ENCODE measurements at regions not wholly inside any gene's neighbourhood (a gene's known extent, or its start where the extent isn't known, plus 50 kb on each side); places are given as distances from the start of the nearest gene placed in this dataset.

DNA sequence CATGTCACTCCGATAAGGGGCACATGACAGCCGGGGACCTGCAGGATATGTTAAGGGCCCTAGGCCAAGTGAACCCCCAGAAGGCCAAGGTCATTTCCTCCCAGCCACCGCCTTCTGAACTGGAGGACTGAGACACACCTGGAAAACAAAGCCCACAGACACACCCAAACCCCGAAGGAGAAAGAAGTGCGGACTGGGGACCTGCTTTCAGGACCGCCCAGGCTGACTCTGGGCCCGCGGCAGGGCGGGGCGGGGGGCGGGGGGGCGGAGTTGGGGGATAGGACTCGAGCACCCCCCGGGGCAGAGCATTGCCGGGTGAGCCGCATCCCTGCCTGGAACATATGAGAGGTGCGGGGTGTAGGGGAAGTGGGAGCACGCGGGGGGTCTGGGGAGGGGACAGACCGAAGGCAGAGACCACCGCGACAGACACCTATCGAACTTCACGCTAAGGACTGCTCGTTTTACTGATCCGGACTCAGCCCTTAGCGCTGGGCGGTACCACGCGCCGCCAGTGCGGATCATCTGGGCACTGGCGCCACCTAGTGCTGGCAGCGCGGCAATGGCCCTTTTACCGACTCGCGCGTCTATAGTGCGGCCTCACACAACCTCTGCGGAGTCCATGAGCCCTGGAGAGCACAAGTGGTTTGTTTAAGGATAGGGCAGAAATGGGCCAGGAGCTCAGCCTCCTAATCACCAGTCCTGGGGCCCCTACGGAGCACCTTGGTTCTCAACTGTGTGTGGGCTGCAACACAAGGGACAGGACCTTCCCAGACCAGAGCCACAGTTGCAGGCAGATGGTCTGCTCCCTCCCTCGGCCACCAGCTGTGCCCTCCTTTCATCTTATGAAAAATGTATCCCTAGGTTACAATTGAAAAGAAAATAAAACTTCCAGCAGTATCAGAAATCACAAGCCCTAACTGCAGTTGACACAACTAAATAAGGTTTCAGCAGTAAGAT lies 157.6 kb downstream of the HERPUD2 start:
- DNase-seq: peak in 51 of 56 donors; percentile 5 to 81 (median 35)

DNA sequence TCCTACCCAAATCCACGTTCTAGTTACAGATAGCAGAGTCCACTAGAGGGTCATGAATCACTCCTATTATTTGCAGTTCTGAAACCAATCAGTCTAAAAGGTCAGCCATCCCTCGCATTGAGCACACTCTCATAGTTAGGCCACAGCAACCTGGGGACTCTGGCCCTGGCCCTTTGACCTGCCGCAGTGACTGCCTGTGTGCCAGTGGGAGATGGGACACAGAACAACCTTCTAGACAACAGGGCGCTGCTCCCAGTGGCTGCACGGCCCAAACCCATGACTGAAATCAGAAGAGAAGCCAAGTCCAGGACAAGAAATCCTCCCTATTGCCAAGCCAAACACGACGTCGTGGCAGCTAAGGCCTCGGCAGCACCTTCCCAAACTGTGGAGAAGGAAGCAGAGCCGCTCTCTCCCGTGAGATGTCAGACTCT lies 158.5 kb downstream of the HERPUD2 start:
- no peak for DNase-seq

DNA sequence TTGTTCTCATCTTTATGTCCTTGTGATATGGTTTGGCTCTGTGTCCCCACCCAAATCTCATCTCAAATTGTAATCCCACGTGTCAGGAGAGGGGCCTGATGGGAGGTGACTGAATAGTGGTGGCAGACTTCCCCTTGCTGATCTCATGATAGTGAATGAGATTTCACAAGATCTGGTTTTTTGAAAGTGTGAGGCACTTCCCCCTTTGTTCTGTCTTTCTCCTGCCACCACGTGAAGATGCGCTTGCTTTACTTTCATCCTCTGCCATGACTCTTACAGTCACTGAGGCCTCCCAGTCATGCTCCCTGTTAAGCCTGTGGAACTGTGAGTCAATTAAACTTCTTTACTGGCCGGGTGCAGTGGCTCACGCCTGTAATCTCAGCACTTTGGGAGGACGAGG lies 161.0 kb downstream of the HERPUD2 start:
- DNase-seq: no peak

DNA sequence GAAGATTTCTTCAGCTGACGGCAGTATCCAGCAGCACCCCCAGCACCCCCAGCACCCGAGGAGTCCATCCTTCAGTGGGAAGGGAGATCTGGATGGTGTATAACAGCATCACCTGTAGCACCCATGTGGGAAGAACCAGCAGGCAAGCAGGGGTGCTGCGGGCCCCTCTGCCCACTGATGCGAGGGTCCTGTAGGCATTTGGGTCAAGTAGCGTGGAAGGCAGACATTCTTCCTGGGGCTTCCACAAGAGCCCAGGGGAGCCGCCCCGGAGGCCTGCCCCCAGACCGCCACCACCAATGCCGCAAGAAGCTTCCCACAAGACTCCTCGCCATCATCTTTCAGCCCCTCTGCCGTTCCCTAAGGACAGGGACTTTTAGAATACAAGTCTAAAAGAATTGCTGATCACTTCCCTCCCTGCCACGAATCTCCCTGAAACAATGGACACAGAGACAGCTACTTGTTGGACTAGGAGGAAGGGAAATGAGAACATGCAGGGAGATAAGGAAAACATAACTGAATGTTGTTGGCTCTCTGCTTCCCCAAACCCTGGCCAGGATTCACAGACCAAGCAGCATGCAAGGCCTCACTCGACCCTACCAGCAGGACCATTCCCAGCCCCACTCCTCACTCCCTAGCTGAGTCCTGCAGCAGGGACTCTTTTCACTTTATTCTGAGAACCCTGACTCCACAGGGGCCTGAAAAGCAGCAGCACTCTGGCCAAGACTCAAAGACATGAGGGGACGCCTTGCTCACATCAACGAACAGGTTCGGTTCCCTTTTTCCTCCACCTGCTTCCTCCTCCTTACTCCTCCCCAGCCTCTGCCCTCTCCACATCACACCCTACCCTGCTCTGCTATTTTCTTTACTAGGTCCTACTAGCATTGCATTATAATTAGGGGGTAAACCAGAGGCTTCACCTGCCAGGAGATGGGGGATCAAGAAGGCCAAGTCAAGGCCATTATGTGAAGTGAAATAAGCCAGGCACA lies 164.5 kb downstream of the HERPUD2 start:
- no peak for DNase-seq

DNA sequence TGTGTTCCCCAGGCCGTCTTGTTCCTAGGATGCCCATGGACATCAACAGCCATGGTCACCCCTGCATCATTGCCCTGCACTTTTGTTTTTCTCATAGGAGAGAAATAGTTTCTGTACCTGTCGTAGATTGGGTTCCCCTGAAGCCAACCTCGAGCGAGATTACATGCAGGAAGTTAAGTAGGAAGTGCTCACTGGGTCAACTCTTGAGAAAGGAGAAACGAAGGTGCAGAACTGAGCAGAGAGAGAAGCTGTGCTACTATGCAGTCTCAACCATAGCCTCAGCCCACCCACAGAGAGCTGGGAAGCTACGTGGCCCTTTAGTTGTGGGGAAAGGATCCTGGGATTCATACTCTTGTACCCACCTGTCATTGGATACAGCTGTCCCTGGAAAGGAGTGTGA lies 165.2 kb downstream of the HERPUD2 start:
- no peak for DNase-seq

DNA sequence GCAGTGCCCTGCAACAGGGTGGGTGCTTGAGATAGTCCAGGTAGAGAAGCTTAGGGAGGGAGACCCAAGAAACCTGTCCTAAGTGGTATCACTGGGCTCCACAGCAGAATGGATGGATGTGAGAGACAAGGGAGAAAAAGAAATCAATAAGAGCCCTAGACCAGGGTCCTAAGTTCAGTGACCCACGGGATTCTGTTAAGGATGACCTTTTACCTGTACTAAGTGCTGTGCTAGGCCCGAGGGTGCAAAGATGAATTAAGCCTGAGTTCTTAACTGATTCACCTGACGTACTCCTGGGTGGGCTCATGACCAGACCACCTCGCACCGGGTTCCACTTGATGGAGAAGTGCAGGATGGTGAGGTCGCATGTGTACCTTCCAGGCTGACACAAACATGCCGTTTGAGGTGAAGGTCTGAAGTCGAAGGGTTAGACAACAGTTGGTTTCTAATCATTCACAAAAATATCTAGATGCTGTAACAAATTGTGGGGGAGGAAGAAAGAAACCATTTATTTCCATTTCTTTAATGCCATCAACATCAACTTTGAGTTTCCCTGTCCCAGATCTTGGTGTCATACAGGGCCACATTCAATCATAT lies 166.5 kb downstream of the HERPUD2 start:
- DNase-seq: no peak

DNA sequence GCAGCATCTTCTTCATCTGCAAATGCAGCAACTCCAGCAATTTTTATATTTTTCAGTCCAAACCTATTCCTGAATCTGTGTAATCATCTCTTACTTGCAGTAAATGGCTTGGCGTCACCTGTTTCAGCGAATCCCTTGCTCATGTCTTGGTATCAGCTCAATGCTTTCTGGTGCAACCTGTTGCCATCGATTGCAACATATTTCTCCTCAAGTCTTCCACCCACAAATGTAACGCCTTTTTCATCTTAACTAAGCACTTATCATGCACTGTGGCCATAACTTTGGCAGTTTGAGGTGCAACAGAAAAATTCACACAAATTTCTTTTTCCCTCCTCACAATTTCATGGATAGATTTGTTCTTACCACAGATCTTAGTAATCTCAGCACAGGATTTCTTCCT lies 168.3 kb downstream of the HERPUD2 start:
- DNase-seq: no peak

DNA sequence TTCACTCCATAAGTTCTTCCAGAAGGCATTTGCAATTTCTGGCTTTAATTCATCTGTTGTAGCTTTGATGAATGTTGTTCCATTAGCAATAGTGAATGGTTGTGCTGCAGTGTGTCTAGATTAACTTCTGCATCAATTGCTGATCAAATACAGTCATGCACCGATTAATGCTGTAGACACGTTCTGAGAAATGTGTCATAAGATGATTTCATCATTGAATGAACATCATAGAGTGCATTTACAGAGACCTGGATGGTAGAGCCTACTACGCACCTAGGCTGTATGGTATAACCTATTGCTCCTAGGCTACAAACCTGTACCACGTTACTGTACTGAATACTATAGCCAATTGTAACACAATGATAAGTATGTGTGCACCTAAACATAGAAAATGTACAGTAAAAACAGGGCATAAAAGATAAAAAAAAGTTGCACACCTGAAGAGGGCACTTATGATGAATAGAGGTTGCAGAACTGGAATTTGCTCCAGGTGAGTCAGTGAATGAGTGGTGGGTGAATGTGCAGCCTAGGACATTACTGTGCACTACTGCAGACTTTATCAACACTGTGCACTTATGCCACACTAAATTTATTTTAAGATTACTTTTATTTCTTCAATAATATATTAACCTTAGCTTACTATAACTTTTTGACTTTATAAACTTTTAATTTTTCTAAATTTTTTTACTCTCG lies 170.7 kb downstream of the HERPUD2 start:
- no peak for DNase-seq

DNA sequence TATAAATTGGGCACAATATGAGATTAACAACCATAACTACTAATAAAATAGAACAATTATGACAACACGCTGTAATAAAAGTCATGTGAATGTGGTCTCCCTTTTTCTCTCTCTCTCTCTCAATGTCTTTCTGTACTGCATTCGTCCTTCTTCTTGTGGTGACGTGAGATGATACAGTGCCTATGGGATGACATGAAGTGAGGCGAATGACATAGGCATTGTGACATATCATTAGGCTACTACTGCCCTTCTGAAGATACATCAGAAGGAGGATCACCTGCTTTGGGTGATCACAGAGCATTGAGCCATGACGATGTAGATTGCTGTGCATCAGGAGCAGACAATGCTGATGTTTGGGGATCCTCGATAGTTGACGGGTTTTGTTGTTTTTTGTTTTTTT lies 171.6 kb downstream of the HERPUD2 start:
- no peak for DNase-seq

DNA sequence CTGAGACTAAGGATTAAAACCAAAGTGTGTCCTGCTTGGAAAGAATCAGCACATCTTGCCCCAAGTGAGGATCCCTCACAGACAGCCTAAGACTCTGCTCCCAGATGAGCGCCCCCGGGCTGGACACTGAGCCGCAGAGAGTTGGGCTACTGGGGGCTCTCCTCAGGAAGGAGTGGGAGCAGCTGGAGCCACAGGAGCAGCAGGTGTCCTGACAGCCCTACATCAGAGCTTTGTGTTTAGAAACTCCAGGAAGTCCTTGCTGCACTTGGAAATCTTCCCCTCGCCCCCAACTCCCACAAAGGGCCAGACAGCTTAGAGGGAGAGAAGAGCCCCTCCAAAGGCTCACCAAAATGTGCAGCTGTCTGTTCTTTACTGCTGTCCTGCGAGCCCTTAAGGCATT lies 172.2 kb downstream of the HERPUD2 start:
- DNase-seq: no peak

DNA sequence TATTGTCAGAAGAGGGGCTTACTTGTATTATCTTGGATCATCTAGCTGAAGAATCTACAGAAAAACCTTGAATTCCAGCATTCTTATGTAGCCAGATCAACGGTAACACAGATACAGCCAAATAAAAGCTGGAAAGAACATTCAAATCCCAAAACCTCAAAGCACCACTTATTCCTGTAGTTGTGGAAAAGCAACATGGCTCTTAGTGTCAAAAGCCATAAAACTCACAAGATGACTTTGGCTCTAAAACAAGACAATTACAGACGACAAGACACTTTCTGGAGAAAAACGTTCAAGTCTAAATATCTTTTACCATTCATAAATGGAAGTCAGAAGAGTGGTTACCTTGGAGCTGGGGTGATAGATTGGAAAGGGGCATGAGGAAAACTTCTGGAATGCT lies 173.0 kb downstream of the HERPUD2 start:
- DNase-seq: no peak

DNA sequence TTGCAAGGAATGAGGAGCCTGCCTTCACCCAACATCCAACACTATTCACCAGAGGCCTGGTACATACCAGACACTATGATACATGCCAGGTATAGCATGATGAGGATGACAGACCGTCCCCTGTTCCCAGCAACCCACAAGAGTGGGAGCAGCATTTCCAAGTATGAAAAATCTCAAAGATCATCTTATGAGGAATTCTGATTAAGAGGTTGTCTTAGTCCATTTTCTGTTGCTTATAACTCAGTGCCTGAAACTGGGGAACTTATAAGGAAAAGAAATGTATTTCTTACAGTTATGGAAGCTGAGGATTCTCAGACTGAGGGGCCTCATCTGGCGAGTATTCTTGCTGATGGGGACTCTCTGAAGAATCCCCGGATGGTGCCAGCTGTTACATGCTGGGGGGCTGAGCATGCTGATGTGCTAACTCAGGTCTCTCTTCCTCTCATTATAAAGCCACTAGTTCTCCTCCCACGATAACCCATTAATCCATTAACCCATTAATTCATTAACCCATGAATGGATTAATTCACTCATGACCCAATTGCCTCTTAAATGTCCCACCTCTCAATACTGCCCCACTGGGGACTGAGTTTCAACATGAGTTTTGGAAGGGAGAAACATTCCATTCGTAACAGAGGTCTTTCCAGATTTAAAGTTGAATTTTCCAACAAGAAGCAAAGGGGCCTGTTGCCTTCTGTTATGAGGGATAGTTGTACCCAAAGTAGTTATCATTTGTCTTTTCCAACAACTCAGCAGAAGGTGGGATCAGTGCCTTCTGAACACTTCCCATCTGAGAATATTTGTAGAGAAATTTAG lies 173.9 kb downstream of the HERPUD2 start:
- no peak for DNase-seq

DNA sequence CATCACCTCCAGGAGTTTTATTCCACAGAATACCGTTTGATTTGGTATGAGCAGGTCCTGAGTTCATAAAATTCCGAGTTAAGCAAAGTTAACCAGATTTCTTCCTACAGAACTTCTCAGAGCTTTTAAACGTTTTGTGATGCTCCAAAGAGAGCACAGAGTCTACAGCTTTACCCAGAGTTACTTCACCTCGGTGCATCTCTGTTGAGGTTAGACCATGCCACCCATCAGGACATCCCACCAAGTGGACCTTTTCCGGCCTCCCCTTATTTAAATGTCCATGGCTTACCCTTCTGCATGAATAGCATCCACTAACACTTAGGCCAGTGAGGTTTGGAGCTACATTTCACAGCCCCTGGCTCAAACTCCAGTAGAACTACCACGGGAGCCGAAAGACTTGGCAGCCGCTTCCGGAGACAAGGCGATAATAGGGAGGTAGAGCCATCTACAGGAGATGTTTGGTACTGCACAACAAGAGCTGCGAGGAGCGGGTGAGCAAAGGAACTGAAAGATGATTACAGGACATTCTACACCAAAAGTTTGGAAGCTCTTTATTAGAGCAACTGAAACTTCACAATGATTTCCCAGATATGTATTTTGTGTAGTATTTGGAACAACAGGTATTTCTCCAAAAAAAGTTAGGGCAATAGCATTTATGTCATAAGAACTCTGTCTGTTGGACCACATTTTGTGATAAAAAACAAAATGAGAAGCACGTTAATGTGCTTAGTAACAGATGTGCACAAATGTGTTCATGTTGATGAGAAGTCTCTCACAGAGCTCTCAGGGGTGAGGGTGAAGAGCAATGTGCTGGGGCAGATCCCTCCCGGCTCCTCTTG lies 174.7 kb downstream of the HERPUD2 start:
- DNase-seq: peak in 33 of 56 donors; percentile 2 to 64 (median 13)

DNA sequence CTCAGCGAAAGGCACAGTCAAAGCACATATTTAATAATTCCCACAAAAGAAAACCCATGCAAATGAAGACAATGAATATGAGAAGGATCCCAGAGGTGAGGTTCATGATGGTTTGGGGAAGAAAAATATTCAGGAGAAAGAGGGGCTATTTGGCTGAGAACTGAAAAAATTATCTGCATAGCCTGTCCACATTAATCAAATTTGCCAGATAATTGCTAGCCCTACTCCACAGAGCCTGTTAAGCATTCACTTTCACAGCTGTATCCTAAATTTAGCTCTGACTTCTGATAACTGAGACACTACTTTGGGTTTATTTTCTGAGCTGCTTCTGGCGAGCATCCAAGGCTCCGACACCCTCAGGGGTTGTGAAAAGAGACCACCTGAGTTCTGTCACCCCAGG lies 176.2 kb downstream of the HERPUD2 start:
- no peak for DNase-seq

DNA sequence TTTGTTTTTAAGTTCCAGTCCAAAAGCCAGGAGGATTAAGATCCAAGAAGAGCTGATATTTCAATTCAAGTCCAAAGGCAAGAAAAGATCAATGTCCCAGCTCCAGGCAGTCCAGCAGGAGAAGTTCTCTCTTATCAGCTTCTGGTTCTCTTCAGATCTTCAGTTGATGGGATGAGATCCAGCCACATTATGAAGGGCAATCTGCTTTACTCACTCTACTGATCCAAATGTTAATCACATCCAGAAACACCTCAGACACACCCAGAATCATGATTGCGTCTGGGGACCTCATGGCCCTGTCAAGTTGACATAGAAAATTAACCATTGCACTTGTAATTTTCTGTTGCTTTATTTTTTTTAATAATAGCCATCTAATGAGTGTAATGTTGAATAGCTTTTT lies 178.4 kb downstream of the HERPUD2 start:
- no peak for DNase-seq

DNA sequence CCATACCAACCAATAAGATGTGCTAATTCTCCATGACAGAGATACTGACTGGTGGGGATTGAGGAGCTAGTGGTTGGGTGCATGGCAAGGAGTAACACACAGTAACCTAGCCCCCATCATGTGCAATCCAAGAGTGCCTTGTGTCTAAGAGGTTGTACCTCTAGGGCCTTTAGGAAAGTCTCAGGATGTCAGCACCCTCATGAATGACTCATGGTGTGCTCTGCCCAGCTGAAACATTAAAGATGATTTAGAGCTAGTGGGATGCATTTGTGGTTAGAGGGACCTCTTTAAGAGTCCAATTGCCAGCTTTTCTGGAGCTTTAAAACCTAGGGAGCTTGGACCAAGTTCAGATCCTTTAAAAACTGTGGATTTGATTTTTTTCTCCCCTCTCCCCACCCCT lies 181.1 kb downstream of the HERPUD2 start:
- no peak for DNase-seq

DNA sequence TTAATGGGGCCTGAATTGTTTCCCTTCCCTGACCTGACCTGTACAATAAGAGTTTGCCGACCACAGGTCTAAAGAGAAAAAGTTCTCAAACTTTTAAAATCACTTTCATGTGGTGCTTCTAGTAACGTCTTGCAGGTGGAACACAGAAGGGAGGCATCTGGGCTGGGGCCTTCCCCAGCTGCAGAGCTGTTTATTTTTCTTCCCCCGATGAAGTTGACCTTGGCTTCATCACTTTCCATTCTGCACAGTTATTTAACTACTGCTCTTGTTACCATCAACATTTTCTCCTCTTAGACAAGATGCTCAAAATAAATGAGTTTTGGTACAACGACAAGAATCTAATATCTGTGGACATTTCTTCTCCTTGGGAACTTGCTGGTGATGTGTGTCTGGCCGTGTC lies 181.7 kb downstream of the HERPUD2 start:
- no peak for DNase-seq

DNA sequence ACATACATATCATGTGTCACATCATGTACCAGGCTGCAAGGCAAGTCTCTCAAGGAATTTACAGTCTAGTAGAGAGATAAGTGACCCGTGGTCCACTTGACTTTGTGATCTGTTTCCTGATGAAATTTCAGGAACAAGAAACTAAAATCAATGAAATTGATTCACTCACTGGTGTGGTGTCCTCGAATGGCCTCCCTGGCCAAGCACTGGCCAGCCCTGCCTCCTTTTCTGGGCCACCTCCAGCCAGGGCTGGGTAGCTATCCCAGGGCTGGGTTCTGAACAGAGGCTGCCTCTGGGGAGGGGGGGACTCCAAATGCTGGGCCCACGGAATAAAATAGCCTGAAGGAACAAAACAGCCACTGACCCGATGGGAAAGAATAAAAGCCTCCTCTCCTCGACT lies 182.2 kb downstream of the HERPUD2 start:
- DNase-seq: peak in 1 of 56 donors; percentile 3
